ENCODE measurements at regions not wholly inside any gene's neighbourhood (a gene's known extent, or its start where the extent isn't known, plus 50 kb on each side); places are given as distances from the start of the nearest gene placed in this dataset.
"Not testable (repeated sequence)": the region's sequence is repeated elsewhere in the genome, so short reads cannot be mapped to it uniquely, and the experiment has no call there.

- not testable (repeated sequence) for H3K4me3 ChIP-seq (ENCODE audit: low read depth, low read length); H3K36me3 ChIP-seq; DNase-seq; H3K9me3 ChIP-seq; H3K4me1 ChIP-seq; H3K27me3 ChIP-seq
Observed at GRCh38 chr10:42230115-42230514, 408.3 kb downstream of the ZNF33B start.

GRCh38 chr10:42227859-42228258 is 410.5 kb downstream of the ZNF33B start:
- DNase-seq; H3K36me3 ChIP-seq; H3K4me3 ChIP-seq (ENCODE audit: low read depth, low read length); H3K27me3 ChIP-seq; H3K9me3 ChIP-seq; H3K4me1 ChIP-seq: not testable (repeated sequence)

- H3K36me3 ChIP-seq; DNase-seq; H3K9me3 ChIP-seq; H3K4me3 ChIP-seq (ENCODE audit: low read depth, low read length); H3K27me3 ChIP-seq; H3K4me1 ChIP-seq: not testable (repeated sequence)
Observed at GRCh38 chr10:42193588-42193987, 444.8 kb downstream of the ZNF33B start.

GRCh38 chr10:42192450-42192849 is 445.9 kb downstream of the ZNF33B start:
- H3K4me1 ChIP-seq; H3K36me3 ChIP-seq; H3K4me3 ChIP-seq (ENCODE audit: low read depth, low read length); H3K9me3 ChIP-seq; H3K27me3 ChIP-seq: not testable (repeated sequence)
- DNase-seq = peak; percentile 17
- peak; percentile 41 for TF ChIP-seq CTCF (IDR thresholded peaks at IDR 0.05; ENCODE audit: low read depth, low read length)

GRCh38 chr10:42187501-42188195 is 450.7 kb downstream of the ZNF33B start:
- H3K4me3 ChIP-seq (ENCODE audit: low read depth, low read length); H3K9me3 ChIP-seq; H3K27me3 ChIP-seq; H3K4me1 ChIP-seq; H3K36me3 ChIP-seq; DNase-seq: not testable (repeated sequence)

- H3K27me3 ChIP-seq; H3K9me3 ChIP-seq; H3K36me3 ChIP-seq; H3K4me1 ChIP-seq; H3K4me3 ChIP-seq (ENCODE audit: low read depth, low read length): not testable (repeated sequence)
- DNase-seq = peak; percentile 6
- TF ChIP-seq CTCF (IDR thresholded peaks at IDR 0.05; ENCODE audit: low read depth, low read length) = peak; percentile 38
Observed at GRCh38 chr10:42177793-42178689, 460.3 kb downstream of the ZNF33B start.

GRCh38 chr10:42177077-42177792 is 461.1 kb downstream of the ZNF33B start:
- no peaks in the 10 kb centered on the region; the same call in 1 of the 2 replicates for H3K27me3 ChIP-seq
- H3K9me3 ChIP-seq = no peaks in the 10 kb centered on the region
- DNase-seq = peak; percentile 4
- no peaks in the 10 kb centered on the region for H3K36me3 ChIP-seq
- no peaks in the 10 kb centered on the region for H3K4me1 ChIP-seq
- no peak overlapping the region for H3K4me3 ChIP-seq (ENCODE audit: low read depth, low read length)
- no peak for TF ChIP-seq CTCF (IDR thresholded peaks at IDR 0.05; ENCODE audit: low read depth, low read length)
